Myocyte (in vitro differentiated cells): ENCODE measurements at regions not wholly inside any gene's neighbourhood (a gene's known extent, or its start where the extent isn't known, plus 50 kb on each side); places are given as distances from the start of the nearest gene placed in this dataset.

Source experiments
- DNase-seq: peaks from one replicate; pipeline ENCODE4 v3.0.0-alpha.2; 2012; ENCODE audit warnings: low read depth

- no peak for DNase-seq
These were observed 73.8 kb upstream of the NABP1 start for GRCh38 chr2:191604154-191604553.

GRCh38 chr2:191607096-191607495, 70.8 kb upstream of the NABP1 start:
- no peak for DNase-seq

- DNase-seq: no peak
These were observed 67.2 kb upstream of the NABP1 start for GRCh38 chr2:191610756-191611155.

- no peak for DNase-seq
These were observed 66.3 kb upstream of the NABP1 start for GRCh38 chr2:191611614-191612013.

- peak; percentile 26 for DNase-seq
These were observed 65.4 kb upstream of the NABP1 start for GRCh38 chr2:191612496-191612895.

- no peak for DNase-seq
These were observed 63.2 kb upstream of the NABP1 start for GRCh38 chr2:191614759-191615158.

- DNase-seq: no peak
These were observed 62.3 kb upstream of the NABP1 start for GRCh38 chr2:191615596-191615995.

GRCh38 chr2:191617575-191617974, 60.4 kb upstream of the NABP1 start:
- no peak for DNase-seq

- DNase-seq: no peak
These were observed 59.7 kb upstream of the NABP1 start for GRCh38 chr2:191618046-191618780.

GRCh38 chr2:191618786-191619185, 59.1 kb upstream of the NABP1 start:
- no peak for DNase-seq

GRCh38 chr2:191620144-191620543, 57.8 kb upstream of the NABP1 start:
- no peak for DNase-seq

GRCh38 chr2:191622374-191623320, 55.3 kb upstream of the NABP1 start:
- DNase-seq: no peak

- no peak for DNase-seq
These were observed 52.9 kb upstream of the NABP1 start for GRCh38 chr2:191625016-191625415.

GRCh38 chr2:191625446-191625845, 52.5 kb upstream of the NABP1 start:
- DNase-seq: no peak

GRCh38 chr2:191626497-191627151, 51.3 kb upstream of the NABP1 start:
- no peak for DNase-seq

GRCh38 chr2:191627518-191627917, 50.4 kb upstream of the NABP1 start:
- DNase-seq: no peak
